ENCODE measurements at regions not wholly inside any gene's neighbourhood (a gene's known extent, or its start where the extent isn't known, plus 50 kb on each side); places are given as distances from the start of the nearest gene placed in this dataset.

GRCh38 chr16:49121636-49122035 lies 160.0 kb downstream of the CBLN1 start:
- DNase-seq = no peak

- DNase-seq = no peak
Observed at GRCh38 chr16:49120631-49121030, 161.0 kb downstream of the CBLN1 start.

- DNase-seq = no peak
Observed at GRCh38 chr16:49116873-49117272, 164.8 kb downstream of the CBLN1 start.

- no peak for DNase-seq
Observed at GRCh38 chr16:49115956-49116355, 165.7 kb downstream of the CBLN1 start.

GRCh38 chr16:49112754-49113153 lies 168.9 kb downstream of the CBLN1 start:
- DNase-seq = no peak

- no peak for DNase-seq
Observed at GRCh38 chr16:49111351-49111750, 170.3 kb downstream of the CBLN1 start.

GRCh38 chr16:49108611-49109010 lies 173.0 kb downstream of the CBLN1 start:
- no peak for DNase-seq

GRCh38 chr16:49103298-49103697 lies 178.3 kb downstream of the CBLN1 start:
- no peak for DNase-seq

- DNase-seq = no peak
Observed at GRCh38 chr16:49101997-49102396, 179.6 kb downstream of the CBLN1 start.

GRCh38 chr16:49100366-49100765 lies 181.3 kb downstream of the CBLN1 start:
- DNase-seq = no peak

GRCh38 chr16:49097964-49098363 lies 183.7 kb downstream of the CBLN1 start:
- DNase-seq = no peak

GRCh38 chr16:49096176-49096945 lies 185.3 kb downstream of the CBLN1 start:
- no peak for DNase-seq

- DNase-seq = no peak
Observed at GRCh38 chr16:49095539-49095938, 186.1 kb downstream of the CBLN1 start.

GRCh38 chr16:49094471-49094870 lies 187.2 kb downstream of the CBLN1 start:
- no peak for DNase-seq

- DNase-seq = no peak
Observed at GRCh38 chr16:49093939-49094338, 187.7 kb downstream of the CBLN1 start.

- no peak for DNase-seq
Observed at GRCh38 chr16:49092704-49093103, 188.9 kb downstream of the CBLN1 start.

- DNase-seq = no peak
Observed at GRCh38 chr16:49089533-49089932, 192.1 kb downstream of the CBLN1 start.

- no peak for DNase-seq
Observed at GRCh38 chr16:49089039-49089438, 192.6 kb downstream of the CBLN1 start.

GRCh38 chr16:49085686-49086085 lies 196.0 kb downstream of the CBLN1 start:
- DNase-seq = no peak

- DNase-seq = no peak
Observed at GRCh38 chr16:49084628-49085390, 196.8 kb downstream of the CBLN1 start.

- DNase-seq = no peak
Observed at GRCh38 chr16:49081554-49081953, 200.1 kb downstream of the CBLN1 start.

GRCh38 chr16:49081086-49081485 lies 200.6 kb downstream of the CBLN1 start:
- no peak for DNase-seq

GRCh38 chr16:49078571-49078970 lies 203.1 kb downstream of the CBLN1 start:
- no peak for DNase-seq

- no peak for DNase-seq
Observed at GRCh38 chr16:49078104-49078503, 203.5 kb downstream of the CBLN1 start.
